SK-N-SH (cell line): ENCODE measurements at regions not wholly inside any gene's neighbourhood (a gene's known extent, or its start where the extent isn't known, plus 50 kb on each side); places are given as distances from the start of the nearest gene placed in this dataset.

Experiments
- CTCF ChIA-PET: fragments of 300-600, 350-600 bp; formaldehyde crosslinking; extraction: SDS; loops from one replicate; lab custom pipeline; 2021; lab: Yijun Ruan, JAX
- POLR2A ChIA-PET: fragments of 350-600 bp; sonication (Branson Sonifier 250); formaldehyde crosslinking; extraction: SDS; loops from one replicate; lab custom pipeline; 2020; ENCODE audit warnings: antibody characterized with exemption, inconsistent platforms; lab: Yijun Ruan, JAX
- DNase-seq: peaks from one replicate; pipeline ENCODE4 v3.0.0; 2012
- H2AFZ ChIP-seq: fragments of 200-600 bp; sonication (generic); 2 replicates; pipeline ENCODE4 v1.8.1; 2016; ENCODE audit warnings: antibody characterized with exemption, mild to moderate bottlenecking, low read depth
- H3F3A ChIP-seq: fragments of 200-600 bp; sonication (generic); replicated peaks from 2 replicates; pipeline ENCODE3; 2016; ENCODE audit warnings: antibody characterized with exemption, mild to moderate bottlenecking; ENCODE audit not compliant: insufficient read depth
- H3K27ac ChIP-seq, 2 experiments: fragments of 200-500 bp in 1 of 2; fragments of 200-600 bp in 1 of 2; sonication (Bioruptor generic) in 1 of 2; sonication (generic), shearing (Covaris generic) in 1 of 2; 2 replicates each; pipeline versions ENCODE4 v1.5.1 to v1.6.1; 2014 to 2016; ENCODE audit warnings: low read depth in 2 of 2, inconsistent platforms in 1 of 2, low read length in 1 of 2, mild to moderate bottlenecking in 1 of 2, mixed read lengths in 1 of 2
- H3K27me3 ChIP-seq: fragments of 200-600 bp; sonication (generic), shearing (Covaris generic); 2 replicates; pipeline ENCODE4 v1.6.1; 2016; ENCODE audit warnings: mixed run types; ENCODE audit not compliant: insufficient read depth
- H3K36me3 ChIP-seq, 2 experiments: fragments of 200-500 bp in 1 of 2; fragments of 200-600 bp in 1 of 2; sonication (Bioruptor generic) in 1 of 2; sonication (generic) in 1 of 2; replicated peaks in 1 of 2; 2 replicates each; pipeline versions ENCODE3 to v1.5.1; 2014 to 2016; ENCODE audit warnings: low read length in 1 of 2, mild to moderate bottlenecking in 1 of 2; ENCODE audit not compliant: insufficient read depth in 2 of 2, control insufficient read depth in 1 of 2
- H3K4me1 ChIP-seq, 2 experiments: fragments of 200-500 bp in 1 of 2; fragments of 200-600 bp in 1 of 2; sonication (Bioruptor generic) in 1 of 2; sonication (generic), shearing (Covaris generic) in 1 of 2; 2 replicates each; pipeline versions ENCODE4 v1.5.1 to v1.6.1; 2014 to 2016; ENCODE audit warnings: low read depth in 1 of 2, low read length in 1 of 2, mixed run types in 1 of 2; ENCODE audit not compliant: insufficient read depth in 2 of 2, control insufficient read depth in 1 of 2
- H3K4me2 ChIP-seq: fragments of 200-600 bp; sonication (generic), shearing (Covaris generic); 2 replicates; pipeline ENCODE4 v1.6.1; 2017; ENCODE audit warnings: mixed run types
- H3K4me3 ChIP-seq, 2 experiments: fragments of 200-500 bp in 1 of 2; fragments of 200-600 bp in 1 of 2; sonication (Bioruptor generic) in 1 of 2; sonication (generic), shearing (Covaris generic) in 1 of 2; 2 replicates each; pipeline versions ENCODE4 v1.5.1 to v1.8.1; 2014 to 2016; ENCODE audit warnings: low read depth in 2 of 2, inconsistent platforms in 1 of 2, low read length in 1 of 2, mild to moderate bottlenecking in 1 of 2, mixed read lengths in 1 of 2, moderate library complexity in 1 of 2
- H3K79me2 ChIP-seq: fragments of 200-600 bp; sonication (generic); 2 replicates; pipeline ENCODE4 v1.8.1; 2017; ENCODE audit warnings: mild to moderate bottlenecking; ENCODE audit not compliant: insufficient read depth
- H3K9ac ChIP-seq: fragments of 200-600 bp; sonication (generic); 2 replicates; pipeline ENCODE4 v1.6.1; 2017; ENCODE audit warnings: mixed run types
- H3K9me2 ChIP-seq: fragments of 200-600 bp; sonication (generic); 2 replicates; pipeline ENCODE4 v1.6.1; 2017; ENCODE audit warnings: mixed run types
- H3K9me3 ChIP-seq: fragments of 200-600 bp; sonication (generic); 2 replicates; pipeline ENCODE4 v1.6.1; 2017; ENCODE audit warnings: mixed run types, mild to moderate bottlenecking, moderate library complexity
- H4K20me1 ChIP-seq: fragments of 200-600 bp; sonication (generic); 2 replicates; pipeline ENCODE4 v1.6.1; 2017; ENCODE audit warnings: mild to moderate bottlenecking, mixed run types; ENCODE audit not compliant: insufficient read depth
- CHD2 ChIP-seq: fragments of 150-350 bp; IDR thresholded peaks from 2 replicates; pipeline ENCODE4 v1.6.1; 2018; ENCODE audit warnings: low read length; ENCODE audit not compliant: partially characterized antibody
- EP300 ChIP-seq, 2 experiments: IDR thresholded peaks; 2 replicates each; pipeline versions ENCODE4 v1.4.0 to v1.6.1; 2012; ENCODE audit warnings: borderline replicate concordance in 1 of 2, low read depth in 1 of 2, low read length in 1 of 2
- FOXM1 ChIP-seq: IDR thresholded peaks from 2 replicates; pipeline ENCODE4 v1.4.0; 2012; ENCODE audit warnings: low read depth, mild to moderate bottlenecking
- GABPA ChIP-seq: IDR thresholded peaks from 2 replicates; pipeline ENCODE4 v1.4.0; 2012; ENCODE audit warnings: low read depth, mild to moderate bottlenecking
- JUND ChIP-seq: IDR thresholded peaks from 2 replicates; pipeline ENCODE4 v1.4.0; 2012
- MEF2A ChIP-seq: IDR thresholded peaks from 2 replicates; pipeline ENCODE4 v1.4.0; 2012; ENCODE audit warnings: low read depth, borderline replicate concordance
- MXI1 ChIP-seq: IDR thresholded peaks from 2 replicates; pipeline ENCODE4 v1.6.1; 2012; ENCODE audit warnings: mild to moderate bottlenecking, low read depth, low read length, improper control_type of control experiment
- NFIC ChIP-seq: IDR thresholded peaks from 2 replicates; pipeline ENCODE4 v1.4.0; 2012; ENCODE audit warnings: borderline replicate concordance
- NRF1 ChIP-seq: IDR thresholded peaks from 2 replicates; pipeline ENCODE4 v1.6.1; 2012; ENCODE audit warnings: low read depth, mild to moderate bottlenecking, low read length
- PBX3 ChIP-seq: IDR thresholded peaks from 2 replicates; pipeline ENCODE4; 2012
- POLR2AphosphoS5 ChIP-seq: IDR thresholded peaks from 2 replicates; pipeline ENCODE4 v1.6.1; 2012; ENCODE audit warnings: low read depth, low read length
- RAD21 ChIP-seq: IDR thresholded peaks from 2 replicates; pipeline ENCODE4 v1.6.1; 2012; ENCODE audit warnings: mild to moderate bottlenecking, low read length
- RCOR1 ChIP-seq: fragments of 150-350 bp; IDR thresholded peaks from 2 replicates; pipeline ENCODE4 v1.6.1; 2017; ENCODE audit warnings: antibody characterized with exemption, low read length
- SMC3 ChIP-seq: IDR thresholded peaks from 2 replicates; pipeline ENCODE4 v1.6.1; 2012; ENCODE audit warnings: low read depth, low read length, improper control_type of control experiment
- TCF12 ChIP-seq: IDR thresholded peaks from 2 replicates; pipeline ENCODE4 v1.4.0; 2012
- TEAD4 ChIP-seq: IDR thresholded peaks from 2 replicates; pipeline ENCODE4 v1.4.0; 2012; ENCODE audit warnings: mild to moderate bottlenecking, borderline replicate concordance; ENCODE audit not compliant: insufficient read depth
- YY1 ChIP-seq: IDR thresholded peaks from 2 replicates; pipeline ENCODE4 v1.4.0; 2012; ENCODE audit warnings: low read depth, mild to moderate bottlenecking
- WGBS: methylation state at CpG from one replicate; pipeline ENCODE4 v1.1.6; 2017; ENCODE audit warnings: low lambda C conversion rate; 5-methylcytosine and 5-hydroxymethylcytosine counted together
- TF ChIP-seq, protein P1 (sequence below): fragments of 150-350 bp; IDR thresholded peaks from 2 replicates; pipeline ENCODE4 v1.6.1; 2016; ENCODE audit warnings: mild to moderate bottlenecking, low read depth, low read length
- TF ChIP-seq, protein P2 (sequence below): IDR thresholded peaks from 2 replicates; pipeline ENCODE4 v1.4.0; 2012; ENCODE audit warnings: low read depth, borderline replicate concordance
- TF ChIP-seq, protein P3 (sequence below): fragments of 150-350 bp; IDR thresholded peaks from 2 replicates; pipeline ENCODE4 v1.6.1; 2017; ENCODE audit warnings: antibody characterized with exemption, low read length, low read depth, borderline replicate concordance

DNA sequence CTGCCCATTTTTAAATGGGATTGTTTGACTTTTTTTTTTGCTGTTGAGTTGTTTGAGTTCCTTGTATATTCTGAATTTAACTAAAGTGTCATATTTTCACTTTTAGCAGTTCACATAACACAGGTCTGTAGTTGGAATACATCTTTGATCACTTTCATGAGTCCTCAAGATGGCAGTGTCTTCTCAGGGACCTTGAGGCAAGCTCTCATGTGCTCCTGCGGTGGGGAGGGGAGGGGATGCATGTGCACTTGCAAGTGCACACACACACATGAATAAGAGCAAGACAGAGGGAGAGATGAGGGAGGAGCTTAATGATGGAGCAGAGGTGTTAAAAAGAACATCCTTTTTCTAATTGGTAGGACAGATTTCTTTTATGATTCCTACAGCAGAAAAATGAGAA lies 291.4 kb upstream of the OR4E1 start (continued):
- TF ChIP-seq, protein P1, sequence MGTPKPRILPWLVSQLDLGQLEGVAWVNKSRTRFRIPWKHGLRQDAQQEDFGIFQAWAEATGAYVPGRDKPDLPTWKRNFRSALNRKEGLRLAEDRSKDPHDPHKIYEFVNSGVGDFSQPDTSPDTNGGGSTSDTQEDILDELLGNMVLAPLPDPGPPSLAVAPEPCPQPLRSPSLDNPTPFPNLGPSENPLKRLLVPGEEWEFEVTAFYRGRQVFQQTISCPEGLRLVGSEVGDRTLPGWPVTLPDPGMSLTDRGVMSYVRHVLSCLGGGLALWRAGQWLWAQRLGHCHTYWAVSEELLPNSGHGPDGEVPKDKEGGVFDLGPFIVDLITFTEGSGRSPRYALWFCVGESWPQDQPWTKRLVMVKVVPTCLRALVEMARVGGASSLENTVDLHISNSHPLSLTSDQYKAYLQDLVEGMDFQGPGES: no peak
- TF ChIP-seq MXI1: no peak
- TF ChIP-seq, all 33 proteins: peak for 0

DNA sequence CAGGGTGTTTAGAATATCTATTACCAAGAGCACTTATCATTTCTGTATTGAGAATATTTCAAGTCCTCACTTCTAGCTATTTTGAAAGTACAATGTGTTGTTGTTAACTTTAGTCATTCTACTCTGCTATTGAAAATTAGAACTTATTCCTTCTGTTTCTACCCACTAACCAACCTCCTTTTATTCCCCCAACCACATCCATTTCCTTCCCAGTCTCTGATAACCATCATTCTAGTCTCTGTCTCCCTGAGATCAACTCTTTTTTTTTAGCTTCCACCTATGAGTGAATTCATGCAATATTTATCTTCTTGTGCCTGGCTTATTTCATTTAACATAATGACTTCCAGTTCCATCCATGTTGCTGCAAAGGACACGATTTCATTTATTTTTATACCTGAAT lies 290.6 kb upstream of the OR4E1 start:
- ChIA-PET CTCF (interaction anchor here (2.3 kb wide), 1 partner anchor 14 kb away, joined by 11 read pairs; no protein-coding TSS in a partner anchor), POLR2A (no interaction called here)
- no peak overlapping the region for H3K4me3 ChIP-seq
- TF ChIP-seq GABPA: no peak
- TF ChIP-seq MEF2A: no peak
- no peak for TF ChIP-seq CHD2
- TF ChIP-seq NRF1: no peak
- no peak for TF ChIP-seq NFIC
- no peak for TF ChIP-seq SMC3
- TF ChIP-seq TCF12: no peak
- TF ChIP-seq RAD21: no peak
- TF ChIP-seq POLR2AphosphoS5: no peak
- TF ChIP-seq TEAD4: no peak
- TF ChIP-seq, protein P2, sequence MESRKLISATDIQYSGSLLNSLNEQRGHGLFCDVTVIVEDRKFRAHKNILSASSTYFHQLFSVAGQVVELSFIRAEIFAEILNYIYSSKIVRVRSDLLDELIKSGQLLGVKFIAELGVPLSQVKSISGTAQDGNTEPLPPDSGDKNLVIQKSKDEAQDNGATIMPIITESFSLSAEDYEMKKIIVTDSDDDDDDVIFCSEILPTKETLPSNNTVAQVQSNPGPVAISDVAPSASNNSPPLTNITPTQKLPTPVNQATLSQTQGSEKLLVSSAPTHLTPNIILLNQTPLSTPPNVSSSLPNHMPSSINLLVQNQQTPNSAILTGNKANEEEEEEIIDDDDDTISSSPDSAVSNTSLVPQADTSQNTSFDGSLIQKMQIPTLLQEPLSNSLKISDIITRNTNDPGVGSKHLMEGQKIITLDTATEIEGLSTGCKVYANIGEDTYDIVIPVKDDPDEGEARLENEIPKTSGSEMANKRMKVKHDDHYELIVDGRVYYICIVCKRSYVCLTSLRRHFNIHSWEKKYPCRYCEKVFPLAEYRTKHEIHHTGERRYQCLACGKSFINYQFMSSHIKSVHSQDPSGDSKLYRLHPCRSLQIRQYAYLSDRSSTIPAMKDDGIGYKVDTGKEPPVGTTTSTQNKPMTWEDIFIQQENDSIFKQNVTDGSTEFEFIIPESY: no peak
- no peak for TF ChIP-seq RCOR1
- TF ChIP-seq, protein P3, sequence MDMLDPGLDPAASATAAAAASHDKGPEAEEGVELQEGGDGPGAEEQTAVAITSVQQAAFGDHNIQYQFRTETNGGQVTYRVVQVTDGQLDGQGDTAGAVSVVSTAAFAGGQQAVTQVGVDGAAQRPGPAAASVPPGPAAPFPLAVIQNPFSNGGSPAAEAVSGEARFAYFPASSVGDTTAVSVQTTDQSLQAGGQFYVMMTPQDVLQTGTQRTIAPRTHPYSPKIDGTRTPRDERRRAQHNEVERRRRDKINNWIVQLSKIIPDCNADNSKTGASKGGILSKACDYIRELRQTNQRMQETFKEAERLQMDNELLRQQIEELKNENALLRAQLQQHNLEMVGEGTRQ: no peak
- no peak for TF ChIP-seq YY1
- no peak for TF ChIP-seq PBX3
- no peak for TF ChIP-seq JUND
- no peak for TF ChIP-seq EP300 (IDR thresholded peaks at IDR 0.05; ENCODE audit: borderline replicate concordance in 1 of 2, low read depth in 1 of 2, low read length in 1 of 2)
- TF ChIP-seq FOXM1: no peak
- H3K9me3 ChIP-seq: no peaks in the 10 kb centered on the region
- no peak overlapping the region for H3K27ac ChIP-seq
- H3K9ac ChIP-seq: no peak overlapping the region
- no peaks in the 10 kb centered on the region for H3K4me1 ChIP-seq
- no peak overlapping the region for H2AFZ ChIP-seq
- WGBS: 3% methylated on average over 1 of the region's 1 CpG
- H3K27me3 ChIP-seq: no peaks in the 10 kb centered on the region
- H3K36me3 ChIP-seq: no peaks in the 10 kb centered on the region
- H3K4me2 ChIP-seq: no peak overlapping the region
- no peaks in the 10 kb centered on the region for H3F3A ChIP-seq
- DNase-seq: no peak
- no peaks in the 10 kb centered on the region for H3K79me2 ChIP-seq
- H4K20me1 ChIP-seq: no peaks in the 10 kb centered on the region
- no peaks in the 10 kb centered on the region for H3K9me2 ChIP-seq
